KMS-11 (cell line): ENCODE measurements at regions not wholly inside any gene's neighbourhood (a gene's known extent, or its start where the extent isn't known, plus 50 kb on each side); places are given as distances from the start of the nearest gene placed in this dataset.

Experiments
- H2AFZ ChIP-seq: fragments of 200-600 bp; sonication (generic); 2 replicates; pipeline ENCODE4 v1.6.1; 2016; ENCODE audit warnings: antibody characterized with exemption, mixed run types, low read depth
- H3K27ac ChIP-seq: fragments of 200-600 bp; sonication (generic); 2 replicates; pipeline ENCODE4 v1.6.1; 2016; ENCODE audit warnings: mild to moderate bottlenecking, mixed run types
- H3K27me3 ChIP-seq: fragments of 200-600 bp; sonication (generic); 2 replicates; pipeline ENCODE4 v1.6.1; 2017; ENCODE audit warnings: mild to moderate bottlenecking, low read depth, mixed run types, moderate library complexity; ENCODE audit not compliant: insufficient read depth
- H3K36me3 ChIP-seq: fragments of 200-600 bp; sonication (generic); 2 replicates; pipeline ENCODE4 v1.6.1; 2017; ENCODE audit warnings: mild to moderate bottlenecking, mixed run types; ENCODE audit not compliant: insufficient read depth
- H3K4me1 ChIP-seq: fragments of 200-600 bp; sonication (generic); 2 replicates; pipeline ENCODE4 v1.6.1; 2016; ENCODE audit warnings: mild to moderate bottlenecking, low read depth, mixed run types; ENCODE audit not compliant: poor library complexity, severe bottlenecking
- H3K4me2 ChIP-seq: fragments of 200-600 bp; sonication (generic); 2 replicates; pipeline ENCODE4 v1.7.0; 2016; ENCODE audit warnings: mild to moderate bottlenecking, mixed run types
- H3K4me3 ChIP-seq: fragments of 200-600 bp; sonication (generic); IDR thresholded peaks from 2 replicates; pipeline ENCODE4 v1.6.1; 2017; ENCODE audit warnings: low read depth, low read length, mixed read lengths; ENCODE audit not compliant: insufficient read depth
- H3K79me2 ChIP-seq: fragments of 200-600 bp; sonication (generic); 2 replicates; pipeline ENCODE4 v1.6.1; 2016; ENCODE audit warnings: low read depth, mixed run types; ENCODE audit not compliant: insufficient read depth
- H3K9ac ChIP-seq: fragments of 200-600 bp; sonication (generic); 2 replicates; pipeline ENCODE4 v1.6.1; 2016; ENCODE audit warnings: mild to moderate bottlenecking, mixed run types
- H4K20me1 ChIP-seq: fragments of 200-600 bp; sonication (generic); 2 replicates; pipeline ENCODE4 v1.6.1; 2016; ENCODE audit warnings: mild to moderate bottlenecking, mixed run types; ENCODE audit not compliant: insufficient read depth
- CTCF ChIP-seq: fragments of 200-600 bp; sonication (generic); conservative IDR thresholded peaks from 2 replicates; pipeline ENCODE4 v1.6.1; 2017; ENCODE audit warnings: low read depth, mild to moderate bottlenecking, antibody characterized with exemption, low read length, moderate library complexity, mixed read lengths

GRCh38 chr2:81263989-81264388, 959.4 kb upstream of the LRRTM1 start:
- peaks cover 11% of the 10 kb centered on the region for H3K4me1 ChIP-seq
- H3K27me3 ChIP-seq: no peaks in the 10 kb centered on the region
- no peak for TF ChIP-seq CTCF
- no peaks in the 10 kb centered on the region for H3K36me3 ChIP-seq
- H3K4me2 ChIP-seq: no peak overlapping the region
- H3K4me3 ChIP-seq: no peak overlapping the region
- no peaks in the 10 kb centered on the region for H3K79me2 ChIP-seq
- no peak overlapping the region for H3K27ac ChIP-seq
- H2AFZ ChIP-seq: no peak overlapping the region
- no peaks in the 10 kb centered on the region for H4K20me1 ChIP-seq
- no peak overlapping the region for H3K9ac ChIP-seq

- Histone ChIP-seq H4K20me1 (no peaks in the 10 kb centered on the region), H3K4me3 (no peak overlapping the region), H3K36me3 (no peaks in the 10 kb centered on the region), H2AFZ (no peak overlapping the region), H3K4me2 (no peak overlapping the region), H3K9ac (no peak overlapping the region), H3K27ac (no peak overlapping the region), H3K27me3 (no peaks in the 10 kb centered on the region), H3K79me2 (no peaks in the 10 kb centered on the region), H3K4me1 (peaks cover 11% of the 10 kb centered on the region)
- no peak for TF ChIP-seq CTCF
Observed at GRCh38 chr2:81260320-81260719, 955.8 kb upstream of the LRRTM1 start.

GRCh38 chr2:81250270-81250669, 945.7 kb upstream of the LRRTM1 start:
- TF ChIP-seq CTCF: no peak
- Histone ChIP-seq H3K9ac (no peak overlapping the region), H2AFZ (no peak overlapping the region), H4K20me1 (no peaks in the 10 kb centered on the region), H3K36me3 (no peaks in the 10 kb centered on the region), H3K4me1 (peaks cover 15% of the 10 kb centered on the region), H3K27me3 (no peaks in the 10 kb centered on the region), H3K4me2 (no peak overlapping the region), H3K79me2 (no peaks in the 10 kb centered on the region), H3K4me3 (no peak overlapping the region), H3K27ac (no peak overlapping the region)

GRCh38 chr2:81249152-81249551, 944.6 kb upstream of the LRRTM1 start:
- Histone ChIP-seq H3K4me3 (no peak overlapping the region), H3K4me1 (peaks cover 15% of the 10 kb centered on the region), H3K4me2 (no peak overlapping the region), H4K20me1 (no peaks in the 10 kb centered on the region), H3K27ac (no peak overlapping the region), H3K9ac (no peak overlapping the region), H3K27me3 (no peaks in the 10 kb centered on the region), H3K36me3 (no peaks in the 10 kb centered on the region), H2AFZ (no peak overlapping the region), H3K79me2 (no peaks in the 10 kb centered on the region)
- no peak for TF ChIP-seq CTCF

GRCh38 chr2:81247648-81248047, 943.1 kb upstream of the LRRTM1 start:
- Histone ChIP-seq H2AFZ (no peak overlapping the region), H3K36me3 (no peaks in the 10 kb centered on the region), H3K79me2 (no peaks in the 10 kb centered on the region), H3K4me3 (no peak overlapping the region), H4K20me1 (no peaks in the 10 kb centered on the region), H3K27ac (no peak overlapping the region), H3K4me1 (peaks cover 15% of the 10 kb centered on the region), H3K4me2 (peak overlapping the region; percentile 24; the same call in 1 of the 2 replicates), H3K27me3 (no peaks in the 10 kb centered on the region), H3K9ac (no peak overlapping the region)
- TF ChIP-seq CTCF: no peak
